ENCODE measurements at regions not wholly inside any gene's neighbourhood (a gene's known extent, or its start where the extent isn't known, plus 50 kb on each side); places are given as distances from the start of the nearest gene placed in this dataset.
A peak's percentile ranks its signal among the peaks of the same experiment; 100 is the strongest.

DNA sequence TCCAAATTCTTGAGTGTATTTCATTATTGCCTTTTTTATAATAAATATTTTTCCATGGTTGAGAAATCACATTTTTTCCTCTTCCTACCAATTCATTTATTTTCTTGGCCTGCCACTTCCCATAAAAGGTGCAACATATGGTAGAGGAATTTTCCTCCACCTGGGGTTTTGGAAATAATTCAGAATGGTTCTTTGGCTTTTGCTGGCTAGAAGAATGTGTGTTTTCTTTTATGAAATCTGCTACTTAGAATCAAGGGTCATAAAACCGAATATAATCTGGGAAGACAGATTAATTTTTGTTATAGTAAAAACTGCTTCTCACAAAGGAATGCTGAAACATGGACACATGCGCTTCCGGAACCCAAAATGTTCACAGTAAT is 54.0 kb upstream of the POMGNT2 start:
- no CpG with 5 or more reads among the region's 3 CpGs for WGBS (ENCODE audit: insufficient coverage)
- Histone ChIP-seq H3K4me1 (ENCODE audit: control insufficient read depth, insufficient read depth, low read length) (peaks cover 11% of the 10 kb centered on the region), H3K9me3 (ENCODE audit: control insufficient read depth, insufficient read depth, low read length) (no peaks in the 10 kb centered on the region), H3K27ac (ENCODE audit: low read depth, low read length) (no peak overlapping the region), H3K36me3 (ENCODE audit: control insufficient read depth, insufficient read depth, low read length) (no peaks in the 10 kb centered on the region), H3K4me3 (ENCODE audit: low read depth, low read length) (no peak overlapping the region), H3K27me3 (ENCODE audit: control insufficient read depth, insufficient read depth, low read length) (no peaks in the 10 kb centered on the region)
- DNase-seq (ENCODE audit: low read depth in 4 of 6, low spot score in 6 of 6) = no peak

GRCh38 chr3:43159131-43159875 is 53.4 kb upstream of the POMGNT2 start:
- Histone ChIP-seq H3K27me3 (ENCODE audit: control insufficient read depth, insufficient read depth, low read length) (no peaks in the 10 kb centered on the region), H3K4me1 (ENCODE audit: control insufficient read depth, insufficient read depth, low read length) (peaks cover 15% of the 10 kb centered on the region), H3K27ac (ENCODE audit: low read depth, low read length) (no peak overlapping the region), H3K4me3 (ENCODE audit: low read depth, low read length) (no peak overlapping the region), H3K9me3 (ENCODE audit: control insufficient read depth, insufficient read depth, low read length) (no peaks in the 10 kb centered on the region), H3K36me3 (ENCODE audit: control insufficient read depth, insufficient read depth, low read length) (no peaks in the 10 kb centered on the region)
- DNase-seq (ENCODE audit: low read depth in 4 of 6, low spot score in 6 of 6) = no peak
- 86% methylated on average over 7 of the region's 8 CpGs for WGBS (ENCODE audit: insufficient coverage)

DNA sequence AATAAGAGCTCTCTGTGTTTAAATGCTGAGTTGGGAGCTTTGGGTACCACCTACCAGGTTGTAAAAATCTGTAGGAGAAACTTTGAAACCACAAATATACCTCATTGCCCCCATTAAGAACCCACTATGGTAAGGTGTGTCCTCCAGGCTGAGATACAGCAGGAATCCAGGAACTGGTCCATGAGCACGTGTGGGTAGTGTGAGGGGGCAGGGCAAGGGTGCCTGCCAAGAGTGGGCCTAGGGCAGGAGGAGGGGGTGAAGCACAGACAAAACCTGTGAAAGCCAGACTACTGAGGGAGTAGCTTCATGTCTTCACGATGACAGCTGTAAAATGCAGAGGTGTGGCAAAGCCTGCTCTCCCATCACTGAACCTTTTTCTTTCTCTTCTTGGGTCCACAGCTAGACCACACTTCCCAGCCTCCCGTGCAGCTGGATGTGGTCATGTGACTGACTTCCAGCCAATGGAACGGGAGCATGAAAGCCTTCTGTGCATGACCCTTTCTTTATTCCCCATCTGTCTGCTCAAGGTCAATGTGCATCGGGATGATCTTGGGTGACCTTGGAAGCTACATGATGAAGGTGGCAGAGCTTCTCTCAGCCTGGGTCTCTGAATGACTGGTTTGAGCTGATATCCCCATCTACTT is 51.1 kb upstream of the POMGNT2 start:
- H3K4me3 ChIP-seq (ENCODE audit: low read depth, low read length) = no peak overlapping the region
- no peak overlapping the region for H3K27ac ChIP-seq (ENCODE audit: low read depth, low read length)
- no peaks in the 10 kb centered on the region for H3K27me3 ChIP-seq (ENCODE audit: control insufficient read depth, insufficient read depth, low read length)
- no peak for DNase-seq (ENCODE audit: low read depth in 4 of 6, low spot score in 6 of 6)
- H3K4me1 ChIP-seq (ENCODE audit: control insufficient read depth, insufficient read depth, low read length) = peaks cover 25% of the 10 kb centered on the region
- no peaks in the 10 kb centered on the region for H3K9me3 ChIP-seq (ENCODE audit: control insufficient read depth, insufficient read depth, low read length)
- 86% methylated on average over 2 of the region's 5 CpGs for WGBS (ENCODE audit: insufficient coverage)
- no peaks in the 10 kb centered on the region for H3K36me3 ChIP-seq (ENCODE audit: control insufficient read depth, insufficient read depth, low read length)

DNA sequence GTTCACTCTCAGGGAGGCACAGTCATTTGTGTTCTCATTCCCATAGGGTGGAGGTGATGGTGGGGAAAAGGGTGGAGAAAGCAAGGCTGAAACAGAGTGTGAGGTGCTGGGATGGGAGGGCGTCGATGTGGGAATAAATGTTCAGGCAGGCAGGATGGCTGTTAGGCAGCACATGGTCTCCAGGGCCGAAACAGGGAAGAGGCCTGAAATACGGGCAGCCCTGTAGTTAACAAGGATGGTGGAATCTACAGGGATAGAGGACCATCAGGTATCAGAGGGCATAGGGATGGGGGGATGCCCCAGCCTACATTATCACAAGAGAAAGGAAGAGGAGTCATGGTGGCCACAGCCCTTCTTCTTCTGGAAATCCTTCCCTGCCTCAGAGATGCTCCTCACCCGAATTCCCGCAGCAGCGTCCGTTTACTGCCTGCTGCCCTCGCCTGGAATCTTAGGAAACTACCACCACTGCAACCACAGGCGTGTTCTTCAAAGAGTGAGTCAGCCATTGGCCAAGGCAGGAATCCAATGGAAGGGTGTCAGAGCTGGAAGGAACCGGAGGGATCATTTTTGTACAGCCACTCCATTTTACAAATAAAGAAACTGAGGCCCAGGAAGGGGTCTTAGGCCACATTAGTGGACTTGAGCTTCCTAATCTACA is 49.7 kb upstream of the POMGNT2 start:
- no peak overlapping the region for H3K27ac ChIP-seq (ENCODE audit: low read depth, low read length)
- no peak overlapping the region for H3K4me3 ChIP-seq (ENCODE audit: low read depth, low read length)
- H3K4me1 ChIP-seq (ENCODE audit: control insufficient read depth, insufficient read depth, low read length) = peaks cover 20% of the 10 kb centered on the region
- peak in 3 of 6 donors; percentile 26 to 77 (median 76) for DNase-seq (ENCODE audit: low read depth in 4 of 6, low spot score in 6 of 6)
- no peaks in the 10 kb centered on the region for H3K9me3 ChIP-seq (ENCODE audit: control insufficient read depth, insufficient read depth, low read length)
- 47% methylated on average over 7 of the region's 11 CpGs for WGBS (ENCODE audit: insufficient coverage)
- no peaks in the 10 kb centered on the region for H3K27me3 ChIP-seq (ENCODE audit: control insufficient read depth, insufficient read depth, low read length)
- H3K36me3 ChIP-seq (ENCODE audit: control insufficient read depth, insufficient read depth, low read length) = no peaks in the 10 kb centered on the region

Measured in spinal cord (tissue), 9 donors.